Activated CD8-positive, alpha-beta T cell treated with anti-CD3 and anti-CD28 coated beads for 36 hours (primary cell): ENCODE measurements at regions not wholly inside any gene's neighbourhood (a gene's known extent, or its start where the extent isn't known, plus 50 kb on each side); places are given as distances from the start of the nearest gene placed in this dataset.

Experiments
- ATAC-seq: fragments of 200-7000 bp; cut with Tn5 transposase; one replicate; pipeline ENCODE4 v1.10.0; 2021; ENCODE audit warnings: mild to moderate bottlenecking, moderate library complexity
- CTCF ChIA-PET: fragments of 350-600 bp; sonication (Branson Sonifier 250); formaldehyde crosslinking; loops from one replicate; lab custom pipeline; 2021; ENCODE audit warnings: antibody characterized with exemption; lab: Charles Lee
- POLR2A ChIA-PET: fragments of 350-600 bp; sonication (Branson Sonifier 250); formaldehyde crosslinking; loops from one replicate; lab custom pipeline; 2021; ENCODE audit warnings: antibody characterized with exemption; lab: Charles Lee
- DNase-seq: peaks from one replicate; pipeline ENCODE4 v3.0.0-alpha.2; 2020
- H3K27ac Mint-ChIP-seq: one replicate; pipeline ENCODE4 v1.8.0; 2021; ENCODE audit warnings: mild to moderate bottlenecking, mixed read lengths
- H3K27me3 Mint-ChIP-seq: one replicate; pipeline ENCODE4 v1.8.0; 2021; ENCODE audit warnings: mixed read lengths
- H3K36me3 Mint-ChIP-seq: one replicate; pipeline ENCODE4 v1.8.0; 2021; ENCODE audit warnings: low read depth, mixed read lengths
- H3K4me1 Mint-ChIP-seq: one replicate; pipeline ENCODE4 v1.8.0; 2021; ENCODE audit warnings: low read depth, mixed read lengths
- H3K4me3 Mint-ChIP-seq: one replicate; pipeline ENCODE4 v1.8.0; 2021; ENCODE audit warnings: mild to moderate bottlenecking, moderate library complexity, mixed read lengths
- H3K9me3 Mint-ChIP-seq: one replicate; pipeline ENCODE4 v1.8.0; 2021; ENCODE audit warnings: mixed read lengths
- intact Hi-C: fragments of 100-400 bp; cut with micrococcal nuclease; formaldehyde crosslinking; loops from one replicate; pipeline ENCODE4 v1.10.0; 2022
- TF ChIP-seq, protein P1 (sequence below): fragments of 200-600 bp; IDR thresholded peaks from one replicate; pipeline ENCODE4 v1.8.0; 2022; ENCODE audit warnings: antibody characterized with exemption, mild to moderate bottlenecking

DNA sequence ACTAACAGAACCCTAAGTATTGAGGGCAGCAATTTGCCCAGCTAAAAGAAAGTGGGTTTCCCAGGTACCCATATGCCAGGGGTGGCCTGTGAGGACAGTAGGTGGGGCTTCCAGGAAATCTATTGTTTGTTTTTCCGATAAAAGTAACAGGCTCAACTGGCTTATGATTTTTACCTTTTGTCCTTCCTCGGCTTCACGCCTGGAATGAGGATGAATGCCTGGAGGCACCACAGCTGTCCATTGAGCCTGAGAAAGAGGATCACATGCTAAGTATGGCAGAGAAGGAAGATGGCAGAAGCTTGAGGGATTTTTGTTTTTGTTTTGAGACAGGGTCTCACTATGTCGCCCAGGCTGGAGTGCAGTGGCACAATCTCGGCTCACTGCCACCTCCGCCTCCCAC lies 84.1 kb downstream of the KLF4 start:
- Mint-ChIP-seq H3K4me1 (no peaks in the 10 kb centered on the region), H3K27ac (no peak overlapping the region), H3K9me3 (no peaks in the 10 kb centered on the region), H3K4me3 (no peak overlapping the region), H3K27me3 (peaks cover 3% of the 10 kb centered on the region), H3K36me3 (no peaks in the 10 kb centered on the region)
- no peak for ATAC-seq
- DNase-seq = no peak
- ChIA-PET CTCF (interaction anchor here (1.2 kb wide), 1 partner anchor 20 kb away, joined by 4 read pairs; no protein-coding TSS in a partner anchor), POLR2A (interaction anchor here (0.6 kb wide), 1 partner anchor 1347 kb away, joined by 4 read pairs; no protein-coding TSS in a partner anchor)
- TF ChIP-seq, protein P1, sequence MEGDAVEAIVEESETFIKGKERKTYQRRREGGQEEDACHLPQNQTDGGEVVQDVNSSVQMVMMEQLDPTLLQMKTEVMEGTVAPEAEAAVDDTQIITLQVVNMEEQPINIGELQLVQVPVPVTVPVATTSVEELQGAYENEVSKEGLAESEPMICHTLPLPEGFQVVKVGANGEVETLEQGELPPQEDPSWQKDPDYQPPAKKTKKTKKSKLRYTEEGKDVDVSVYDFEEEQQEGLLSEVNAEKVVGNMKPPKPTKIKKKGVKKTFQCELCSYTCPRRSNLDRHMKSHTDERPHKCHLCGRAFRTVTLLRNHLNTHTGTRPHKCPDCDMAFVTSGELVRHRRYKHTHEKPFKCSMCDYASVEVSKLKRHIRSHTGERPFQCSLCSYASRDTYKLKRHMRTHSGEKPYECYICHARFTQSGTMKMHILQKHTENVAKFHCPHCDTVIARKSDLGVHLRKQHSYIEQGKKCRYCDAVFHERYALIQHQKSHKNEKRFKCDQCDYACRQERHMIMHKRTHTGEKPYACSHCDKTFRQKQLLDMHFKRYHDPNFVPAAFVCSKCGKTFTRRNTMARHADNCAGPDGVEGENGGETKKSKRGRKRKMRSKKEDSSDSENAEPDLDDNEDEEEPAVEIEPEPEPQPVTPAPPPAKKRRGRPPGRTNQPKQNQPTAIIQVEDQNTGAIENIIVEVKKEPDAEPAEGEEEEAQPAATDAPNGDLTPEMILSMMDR = no peak
- intact Hi-C loops = no loop called here

DNA sequence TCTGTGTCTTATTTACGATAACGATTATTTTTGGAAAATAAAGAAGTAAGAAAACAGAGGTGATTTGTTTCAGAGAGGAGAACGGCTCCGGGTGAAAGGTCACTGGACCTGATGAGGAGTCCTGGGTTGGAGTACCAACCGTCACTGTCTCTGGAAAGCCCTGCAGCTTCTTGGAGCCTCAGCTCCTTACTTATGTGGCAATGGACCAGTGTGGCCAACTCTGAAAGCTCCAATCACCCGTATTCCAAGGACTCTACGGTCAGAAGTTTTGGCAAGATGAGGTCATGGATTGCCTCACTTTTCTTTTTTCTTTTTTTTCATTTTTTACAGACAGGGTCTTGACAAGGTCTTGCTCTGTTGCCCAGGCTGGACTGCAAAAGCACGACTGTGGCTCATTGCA lies 84.8 kb downstream of the KLF4 start:
- CTCF ChIA-PET = interaction anchor here (1.2 to 2.4 kb wide), 2 partner anchors 20 to 21 kb away, joined by 4 to 7 read pairs; no protein-coding TSS in a partner anchor
- no peak overlapping the region for H3K27ac Mint-ChIP-seq
- no peak for ATAC-seq
- no peaks in the 10 kb centered on the region for H3K4me1 Mint-ChIP-seq
- no peak for DNase-seq
- no peaks in the 10 kb centered on the region for H3K9me3 Mint-ChIP-seq
- no peak overlapping the region for H3K4me3 Mint-ChIP-seq
- no peaks in the 10 kb centered on the region for H3K36me3 Mint-ChIP-seq
- peaks cover 3% of the 10 kb centered on the region for H3K27me3 Mint-ChIP-seq
- intact Hi-C loops = no loop called here
- POLR2A ChIA-PET = no interaction called here
- TF ChIP-seq, protein P1 = no peak

DNA sequence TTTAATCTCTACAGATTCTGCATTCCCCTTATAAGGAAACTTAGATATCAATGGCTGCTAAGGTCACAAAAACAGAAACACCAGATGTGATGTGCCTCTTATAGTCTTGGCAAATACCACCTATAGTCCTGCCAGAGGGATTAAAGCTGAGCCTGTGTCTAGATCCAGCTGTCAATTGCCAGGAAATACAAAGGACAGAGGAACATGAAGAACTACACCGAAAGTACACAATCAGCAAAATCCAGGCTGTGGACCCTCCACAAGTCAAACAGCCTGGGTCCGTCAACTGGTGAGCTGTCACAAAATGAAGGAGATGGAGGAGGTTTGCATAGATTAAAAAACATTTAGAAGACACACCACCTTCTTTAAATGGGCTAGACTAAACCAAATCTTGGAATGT lies 85.4 kb downstream of the KLF4 start:
- TF ChIP-seq, protein P1 = no peak
- no peak for ATAC-seq
- intact Hi-C loops = no loop called here
- ChIA-PET POLR2A (no interaction called here), CTCF (interaction anchor here (2.4 kb wide), 1 partner anchor 21 kb away, joined by 7 read pairs; no protein-coding TSS in a partner anchor)
- H3K27ac Mint-ChIP-seq = no peak overlapping the region
- H3K36me3 Mint-ChIP-seq = no peaks in the 10 kb centered on the region
- no peak for DNase-seq
- H3K9me3 Mint-ChIP-seq = no peaks in the 10 kb centered on the region
- no peaks in the 10 kb centered on the region for H3K4me1 Mint-ChIP-seq
- H3K27me3 Mint-ChIP-seq = peaks cover 3% of the 10 kb centered on the region
- H3K4me3 Mint-ChIP-seq = no peak overlapping the region

DNA sequence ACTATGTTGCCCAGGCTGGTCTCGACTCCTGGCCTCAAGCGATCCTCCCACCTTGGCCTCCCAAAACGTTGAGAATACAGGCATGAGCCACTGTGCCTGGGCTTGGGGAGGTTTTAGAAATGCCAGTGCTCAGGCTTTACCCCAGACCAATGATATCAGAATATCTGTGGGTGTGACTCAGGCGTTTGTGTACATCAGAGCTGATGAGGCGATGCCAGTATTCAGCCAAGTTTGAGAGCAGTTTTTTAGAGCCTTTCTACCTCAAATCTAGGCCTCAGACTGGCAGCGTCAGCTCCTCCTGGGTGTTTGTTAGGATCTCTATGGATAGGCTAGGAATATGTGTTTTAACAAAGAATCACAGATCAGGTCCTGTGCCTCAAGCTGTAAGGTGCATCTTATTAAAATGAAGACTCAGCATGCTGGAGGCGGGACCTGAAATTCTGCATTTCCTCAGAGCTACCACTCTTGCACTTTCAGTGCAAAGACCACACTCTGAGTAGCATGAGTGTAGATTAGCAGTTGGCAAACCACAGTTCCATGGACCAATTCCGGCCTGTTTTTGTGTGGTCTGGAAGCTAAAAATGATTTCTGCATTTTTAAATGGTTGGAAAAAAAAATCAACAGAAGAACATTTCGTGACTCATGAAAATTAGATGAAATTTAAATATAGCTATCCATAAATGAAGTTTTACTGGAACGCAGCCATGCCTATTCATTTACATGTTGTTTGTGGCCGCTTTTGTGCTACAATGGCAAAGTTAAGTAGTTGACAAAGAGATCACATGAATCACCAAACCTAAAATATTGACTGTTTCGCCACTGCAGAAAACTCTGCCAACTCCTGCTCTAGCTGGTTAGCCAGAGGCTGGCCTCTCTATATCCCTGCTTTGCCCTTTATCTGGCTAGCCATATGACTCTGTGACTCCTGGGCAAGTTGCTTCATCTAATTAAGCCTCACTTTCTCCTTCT lies 92.2 kb downstream of the KLF4 start:
- no peaks in the 10 kb centered on the region for H3K36me3 Mint-ChIP-seq
- intact Hi-C loops = no loop called here
- no peak for DNase-seq
- H3K9me3 Mint-ChIP-seq = no peaks in the 10 kb centered on the region
- no peak for ATAC-seq
- H3K27me3 Mint-ChIP-seq = peaks cover 8% of the 10 kb centered on the region
- TF ChIP-seq, protein P1 = no peak
- no peak overlapping the region for H3K27ac Mint-ChIP-seq
- H3K4me1 Mint-ChIP-seq = no peaks in the 10 kb centered on the region
- POLR2A ChIA-PET = no interaction called here
- CTCF ChIA-PET = interaction anchor here (2.1 to 2.2 kb wide), 2 partner anchors 28 to 56 kb away, joined by 4 to 5 read pairs; no protein-coding TSS in a partner anchor
- no peak overlapping the region for H3K4me3 Mint-ChIP-seq

DNA sequence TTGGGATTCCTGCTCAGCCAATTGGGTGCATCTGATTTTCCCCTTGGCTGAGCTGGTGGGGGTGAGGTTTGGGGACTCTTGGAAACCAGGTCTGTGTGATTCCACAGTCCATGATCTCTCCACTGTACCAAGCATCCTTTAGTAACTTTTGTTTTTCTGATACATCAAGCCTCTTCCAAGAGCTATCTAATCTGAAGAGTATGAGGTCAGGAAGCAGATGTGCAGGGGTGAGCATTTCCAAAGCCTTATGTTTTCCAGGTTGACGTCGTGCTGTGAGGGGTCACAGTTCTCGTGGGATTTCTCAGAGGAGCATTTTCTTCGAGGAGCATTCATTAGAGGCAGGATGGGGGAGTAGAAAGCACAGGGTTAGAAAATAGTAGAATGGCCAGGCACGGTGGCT lies 95.3 kb downstream of the KLF4 start:
- Mint-ChIP-seq H3K4me3 (no peak overlapping the region), H3K27me3 (peaks cover 6% of the 10 kb centered on the region), H3K27ac (no peak overlapping the region), H3K36me3 (no peaks in the 10 kb centered on the region), H3K4me1 (no peaks in the 10 kb centered on the region), H3K9me3 (no peaks in the 10 kb centered on the region)
- TF ChIP-seq, protein P1 = no peak
- intact Hi-C loops = no loop called here
- POLR2A ChIA-PET = no interaction called here
- no peak for DNase-seq
- no peak for ATAC-seq
- CTCF ChIA-PET = interaction anchor here (0.8 kb wide), 1 partner anchor 53 kb away, joined by 3 read pairs; no protein-coding TSS in a partner anchor
